HuH-7 (cell line): ENCODE measurements at regions not wholly inside any gene's neighbourhood (a gene's known extent, or its start where the extent isn't known, plus 50 kb on each side); places are given as distances from the start of the nearest gene placed in this dataset.
"Not testable (repeated sequence)": the region's sequence is repeated elsewhere in the genome, so short reads cannot be mapped to it uniquely, and the experiment has no call there.

ENCODE experiments used
- DNase-seq: peaks from one replicate; pipeline ENCODE4 v3.0.0; 2011; ENCODE audit warnings: low spot score

DNA sequence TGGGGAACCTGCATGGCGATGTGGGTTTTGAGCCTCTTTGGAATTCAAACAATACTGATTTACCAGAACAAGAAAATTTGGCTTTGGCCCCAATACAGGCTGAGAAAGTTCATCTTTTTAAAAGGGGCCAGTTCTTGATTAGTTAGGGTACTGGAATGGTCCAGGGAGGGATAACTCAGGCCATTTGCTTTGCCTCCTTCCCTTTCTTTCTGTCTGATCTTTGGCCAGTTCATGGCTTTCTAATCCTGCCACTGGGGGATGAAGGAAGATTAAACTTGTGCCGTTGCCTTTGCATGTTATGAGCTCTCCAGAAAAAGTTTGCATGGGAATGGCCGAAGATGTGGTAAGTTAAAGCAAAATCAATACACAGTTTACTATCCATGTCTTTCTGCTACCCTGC lies 78.4 kb downstream of the ADAMTS15 start:
- DNase-seq, result no peak

DNA sequence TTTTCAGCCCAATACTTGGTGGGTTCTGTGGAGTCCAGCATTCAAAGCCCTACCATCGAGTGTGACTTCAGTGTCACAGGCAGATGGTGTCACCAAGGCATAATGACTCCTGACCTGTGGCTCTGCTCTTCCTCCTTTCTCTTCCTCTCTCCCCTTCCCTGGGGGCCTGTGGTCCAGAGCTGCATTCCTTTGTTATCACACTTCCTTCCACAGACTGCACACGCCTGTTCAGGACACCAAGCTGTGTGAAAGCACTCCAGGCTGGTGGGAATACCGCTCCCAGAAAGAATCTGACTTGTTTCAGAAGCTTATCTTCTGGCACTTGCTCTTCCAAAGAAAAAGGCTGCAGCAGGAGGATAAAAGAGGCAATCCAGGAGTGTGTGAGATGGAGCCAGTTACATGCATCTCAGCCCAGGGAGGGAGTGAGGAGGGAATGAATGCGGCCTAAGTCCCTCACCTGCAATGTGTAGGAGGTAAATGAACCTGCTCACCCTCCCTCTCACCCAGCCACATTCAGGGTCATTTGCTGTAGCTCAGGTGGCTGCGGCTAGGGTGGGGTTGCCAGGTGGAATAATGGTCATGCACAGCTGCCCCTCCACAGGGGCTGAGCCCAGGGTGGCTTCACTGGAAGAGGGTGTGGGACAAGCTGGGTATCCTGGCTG lies 79.3 kb downstream of the ADAMTS15 start:
- DNase-seq, result no peak

DNA sequence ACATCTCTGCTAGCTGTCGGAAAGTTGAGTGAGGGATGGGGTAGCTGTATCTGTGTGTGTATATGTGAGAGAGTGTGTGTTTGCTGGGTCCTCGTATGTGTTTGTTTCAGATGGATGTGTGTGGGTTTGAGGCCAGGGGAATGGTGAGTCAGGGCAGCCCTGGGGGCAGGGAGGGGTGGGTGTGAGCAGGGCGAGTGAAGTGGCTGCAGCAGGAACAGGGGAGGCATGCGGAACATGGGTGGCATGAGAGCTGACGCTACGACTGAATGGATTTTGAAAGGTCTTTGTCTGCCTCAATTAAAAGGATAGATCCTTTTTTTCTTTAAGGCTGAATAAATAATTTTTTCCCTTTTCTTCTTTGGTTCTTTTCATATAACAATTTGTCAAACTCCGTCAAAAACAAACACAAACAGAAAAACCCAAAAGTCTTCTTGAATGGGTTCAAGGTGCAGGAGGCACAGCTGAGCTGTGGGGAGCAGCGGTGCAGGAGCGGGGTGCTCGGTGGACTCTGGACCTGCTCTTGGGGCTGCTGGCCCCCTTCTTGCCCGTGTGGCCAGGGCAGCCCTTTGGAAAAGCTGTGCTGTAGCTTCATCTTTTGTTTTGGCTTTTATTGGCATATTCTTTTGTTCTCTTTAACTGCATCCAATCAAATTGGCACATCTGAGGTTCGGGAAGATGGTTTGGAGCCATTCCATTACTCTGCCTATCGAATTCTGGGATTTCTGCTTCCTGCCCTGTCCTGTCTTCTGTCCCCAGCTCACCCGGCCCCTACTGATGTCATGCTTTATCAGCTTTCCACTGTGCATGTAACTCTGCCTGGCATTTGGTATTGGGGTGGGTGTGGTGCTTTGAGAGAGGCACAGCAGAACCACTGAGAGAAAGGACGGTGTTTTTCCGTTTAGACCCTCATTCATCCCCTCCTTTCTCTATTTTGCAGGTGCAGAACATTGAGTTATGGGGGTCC lies 80.1 kb downstream of the ADAMTS15 start:
- no peak for DNase-seq

DNA sequence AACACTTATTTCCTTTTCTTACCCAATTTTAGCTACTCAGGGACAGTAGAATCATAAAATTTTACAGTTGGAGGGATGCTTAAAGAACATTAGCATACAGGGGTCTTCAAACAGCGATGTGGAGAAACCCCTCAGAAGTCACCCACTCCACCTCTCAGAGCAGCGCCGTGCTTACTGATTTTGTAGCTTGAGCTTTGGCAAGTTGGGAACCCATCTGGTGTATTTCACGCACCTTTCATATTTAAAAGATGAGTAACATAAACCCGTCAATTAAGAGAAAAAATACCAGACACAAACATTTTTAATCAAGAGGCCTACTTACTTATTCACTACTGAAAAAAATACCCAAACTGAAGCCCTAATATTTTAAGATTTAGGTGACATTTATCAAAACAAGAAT lies 80.9 kb downstream of the ADAMTS15 start:
- DNase-seq, result no peak

DNA sequence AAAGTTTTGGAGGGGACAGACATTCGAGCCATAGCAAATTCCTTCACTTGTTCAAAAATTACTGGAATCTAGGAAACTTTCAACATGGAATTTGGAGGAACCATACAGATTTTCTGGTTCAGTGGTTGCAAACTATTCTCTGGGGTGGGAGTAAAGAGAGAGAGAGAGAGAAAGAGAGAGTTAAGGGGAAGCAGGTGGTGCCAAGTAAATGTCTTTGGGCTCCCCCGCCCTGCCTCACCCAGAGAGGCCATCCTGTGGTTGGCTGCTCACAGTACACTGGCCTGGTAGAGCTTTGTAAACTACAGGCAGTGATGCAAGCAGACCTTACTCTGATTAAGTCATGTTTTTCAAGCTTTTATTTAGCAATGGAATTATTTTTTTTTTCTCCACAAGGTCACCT lies 82.6 kb downstream of the ADAMTS15 start:
- no peak for DNase-seq

DNA sequence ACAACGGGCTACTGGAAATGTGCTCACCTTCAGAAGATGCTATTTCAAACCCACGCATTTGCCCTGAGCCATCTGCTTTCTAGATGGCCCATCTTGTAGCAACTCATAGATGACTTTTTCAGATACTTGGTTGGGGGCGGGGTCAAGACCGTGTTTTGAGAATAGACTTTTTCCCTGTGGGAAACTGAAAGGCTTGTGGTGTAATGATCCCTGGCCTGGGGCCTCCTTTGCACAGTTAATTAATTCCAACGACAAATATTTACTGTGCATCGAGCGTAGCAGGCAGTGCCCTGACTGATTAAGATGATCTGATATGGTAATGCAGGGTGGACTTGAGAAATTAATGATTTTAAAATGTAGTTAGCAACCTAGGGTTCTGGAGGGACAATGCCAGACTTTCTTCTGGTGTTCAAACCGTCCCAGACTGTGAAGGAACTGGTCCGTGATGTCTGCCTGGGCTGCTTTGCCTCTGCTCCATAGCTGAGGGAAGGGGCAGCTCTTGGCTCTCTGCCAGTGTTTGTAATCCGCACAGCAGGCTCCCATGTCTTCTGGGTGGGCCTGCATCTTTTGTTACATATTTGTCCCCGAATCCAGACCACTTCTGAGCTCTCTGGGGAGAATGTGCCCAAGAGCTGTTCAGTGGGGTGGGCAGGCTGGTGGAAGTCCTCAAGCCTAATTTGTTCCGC lies 84.8 kb downstream of the ADAMTS15 start:
- DNase-seq, result no peak

DNA sequence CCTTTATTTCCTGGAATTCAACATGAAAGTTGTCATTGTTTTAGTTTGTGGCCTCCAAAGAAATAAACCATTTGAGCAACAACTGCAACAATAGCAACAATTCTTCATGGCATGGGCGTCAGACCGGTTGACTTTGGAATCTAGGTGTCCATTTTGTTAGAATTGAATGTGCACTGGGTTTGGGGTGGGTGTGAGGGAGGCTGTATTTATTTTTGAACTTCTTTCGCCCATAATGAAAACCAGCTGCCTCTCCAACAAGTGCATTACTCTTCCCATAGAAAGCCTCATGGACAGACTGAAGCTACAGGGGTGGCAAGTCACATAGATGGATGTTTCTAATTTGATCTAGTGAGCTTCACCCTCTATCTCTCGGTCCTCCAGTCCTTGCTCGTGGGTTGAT lies 85.4 kb downstream of the ADAMTS15 start:
- DNase-seq, result no peak

DNA sequence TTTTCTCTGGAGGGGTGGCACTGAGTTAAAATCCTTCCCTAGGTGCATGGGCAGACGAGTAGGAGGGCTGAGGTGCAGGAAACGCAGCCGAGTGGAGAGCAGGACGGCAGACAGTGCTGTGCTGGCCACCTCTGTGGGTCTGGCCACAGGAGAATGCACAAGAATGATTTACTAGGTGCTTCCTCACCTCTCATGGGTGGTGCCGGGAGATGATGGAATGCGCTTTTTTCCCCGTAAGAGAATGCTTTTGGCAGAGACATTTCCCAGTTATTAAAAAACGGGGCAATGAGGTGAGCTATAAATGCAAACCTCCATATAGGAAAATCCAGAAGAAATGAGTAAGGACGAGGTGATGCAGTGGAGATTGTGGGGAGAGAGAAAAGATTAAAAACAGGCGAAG lies 86.1 kb downstream of the ADAMTS15 start:
- no peak for DNase-seq

DNA sequence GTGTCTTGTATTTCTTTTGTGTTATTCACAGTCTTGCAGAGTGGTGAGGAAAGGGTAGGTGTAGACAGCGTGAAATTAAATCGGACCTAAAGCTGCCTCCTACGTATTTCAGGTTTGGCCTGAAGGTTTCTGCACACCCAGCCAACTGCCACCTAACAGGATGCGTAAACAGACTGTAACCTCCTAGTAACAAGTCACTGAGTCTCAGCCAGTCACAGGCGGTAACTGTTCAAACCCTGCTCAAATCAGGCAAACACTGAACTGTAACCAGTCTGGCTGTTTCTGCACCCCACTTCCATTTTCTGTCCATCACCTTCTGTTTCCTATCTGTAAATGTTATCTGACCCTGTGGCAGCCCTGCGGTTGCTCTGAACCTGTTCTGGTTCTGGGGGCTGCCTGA lies 87.1 kb downstream of the ADAMTS15 start:
- no peak for DNase-seq

DNA sequence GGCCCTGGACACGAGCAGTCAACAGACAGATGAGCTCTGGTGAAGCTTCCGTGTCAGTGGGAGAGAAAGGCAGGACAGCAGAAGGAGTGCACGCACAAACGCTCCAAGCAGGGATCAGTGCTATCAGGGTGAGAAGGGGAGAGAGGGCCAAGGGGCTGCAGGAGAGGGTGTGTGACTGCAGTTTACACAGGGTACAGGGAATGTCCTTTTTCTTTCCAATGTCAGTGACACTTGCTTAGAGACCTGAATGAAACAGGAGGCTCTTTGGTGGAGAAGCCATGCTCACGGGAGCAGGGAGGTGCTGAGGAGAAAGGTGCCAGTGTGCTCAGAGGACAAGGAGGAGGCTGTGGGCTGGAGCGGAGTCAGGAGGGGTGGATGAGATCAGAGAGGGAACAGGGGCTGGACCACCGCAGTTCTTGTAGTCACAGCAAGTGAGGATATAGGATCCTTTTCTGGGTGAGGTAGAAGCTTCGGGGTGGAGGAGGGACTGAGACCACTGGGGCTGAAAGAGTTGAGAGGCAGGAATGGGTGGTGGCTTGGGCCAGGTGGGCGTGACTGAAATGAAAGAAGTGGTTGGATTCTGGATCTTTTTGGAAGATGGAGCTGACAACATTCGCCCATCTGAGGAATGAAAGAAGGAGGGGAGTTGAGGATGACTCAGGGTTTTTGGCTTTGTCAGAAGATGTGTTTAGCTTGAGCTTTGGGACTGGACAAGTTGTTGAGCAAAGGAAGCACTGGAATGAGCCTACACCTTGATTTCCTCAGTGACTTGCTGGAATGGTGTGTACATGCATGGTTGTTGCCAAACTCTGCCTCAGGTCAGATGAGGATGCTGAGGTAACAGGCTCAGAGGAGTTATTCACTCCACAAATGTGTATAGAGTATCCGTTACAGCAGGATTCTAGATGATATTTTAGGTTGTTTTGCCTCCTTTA lies 87.9 kb downstream of the ADAMTS15 start:
- DNase-seq, result no peak

DNA sequence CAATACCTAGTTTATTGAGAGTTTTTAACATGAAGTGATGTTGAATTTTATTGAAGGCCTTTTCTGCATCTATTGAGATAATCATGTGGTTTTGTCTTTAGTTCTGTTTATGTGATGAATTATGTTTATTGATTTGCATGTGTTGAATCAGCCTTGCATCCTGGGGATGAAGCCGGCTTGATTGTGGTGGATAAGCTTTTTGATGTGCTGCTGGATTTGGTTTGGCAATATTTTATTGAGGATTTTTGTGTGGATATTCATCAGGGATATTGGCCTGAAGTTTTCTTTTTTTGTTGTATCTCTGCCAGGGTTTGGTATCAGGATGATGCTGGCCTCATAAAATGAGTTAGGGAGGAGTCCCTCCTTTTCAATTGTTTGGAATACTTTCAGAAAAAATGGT lies 91.2 kb downstream of the ADAMTS15 start:
- DNase-seq, result not testable (repeated sequence)

DNA sequence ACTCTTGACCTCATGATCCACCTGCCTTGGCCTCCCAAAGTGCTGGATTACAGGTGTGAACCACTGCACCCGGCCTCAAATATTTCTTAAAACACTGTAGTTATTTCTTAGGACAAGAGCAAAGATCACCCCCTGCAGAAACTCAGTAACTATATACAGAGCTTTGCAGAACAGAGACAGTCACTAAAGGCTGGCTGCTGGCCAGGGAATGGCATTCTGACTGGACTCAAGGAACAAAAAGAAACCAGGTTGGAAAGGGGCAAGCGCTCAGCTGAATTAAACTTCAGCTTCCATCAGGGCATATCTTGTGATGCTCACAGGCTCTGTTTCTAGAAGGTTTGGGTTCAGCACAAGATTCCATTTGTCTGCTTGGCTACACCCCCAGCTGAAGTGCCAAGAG lies 95.8 kb downstream of the ADAMTS15 start:
- no peak for DNase-seq

DNA sequence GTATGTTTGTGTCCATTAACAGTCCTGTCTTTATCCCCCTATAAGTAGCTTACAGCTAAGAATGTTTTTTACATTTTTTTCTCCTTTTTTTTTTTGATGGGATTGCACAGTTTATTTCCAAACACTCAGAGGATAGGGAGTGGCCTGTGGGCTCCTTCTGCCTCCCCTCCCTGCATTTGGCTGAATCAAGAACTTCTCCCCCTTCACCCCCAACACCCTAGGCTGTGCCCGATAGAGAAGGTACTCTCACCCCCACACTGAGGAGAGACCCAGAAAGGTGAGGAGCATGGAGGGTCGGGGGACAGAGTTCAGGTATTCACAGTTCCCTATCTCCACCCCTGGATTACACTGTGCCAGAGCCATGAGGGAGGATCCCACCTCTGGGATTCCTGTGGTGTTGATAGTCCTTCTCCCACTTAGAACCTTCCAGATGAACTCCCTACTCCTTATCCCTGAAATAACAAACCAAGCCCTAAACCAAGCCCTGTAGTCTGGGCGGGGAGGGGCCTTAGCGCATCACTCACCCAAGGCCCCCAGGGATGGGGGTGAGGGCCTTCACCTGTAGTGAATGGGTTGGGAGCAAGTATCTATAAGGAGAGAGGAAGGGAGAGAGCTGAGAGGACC lies 97.1 kb downstream of the ADAMTS15 start:
- DNase-seq, result no peak

DNA sequence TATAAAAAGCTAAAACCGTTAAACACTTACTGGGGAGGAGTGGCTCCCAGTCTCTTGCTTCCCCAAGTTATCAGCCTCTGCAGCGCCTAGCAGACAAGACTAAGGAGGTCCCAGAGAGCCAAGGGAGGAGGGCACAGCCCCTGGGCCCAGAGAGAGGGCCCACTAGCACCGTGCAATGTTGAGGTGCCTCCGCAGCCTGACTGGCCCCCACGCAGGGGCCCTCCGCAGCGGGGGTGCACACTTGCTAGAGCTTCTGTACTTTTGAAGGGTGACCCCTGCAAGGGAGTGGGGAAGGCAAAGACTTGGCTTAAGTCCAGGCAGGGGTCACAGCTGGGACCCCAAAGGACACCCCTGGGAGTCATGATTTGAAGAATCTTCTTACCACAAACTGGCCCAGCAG lies 98.0 kb downstream of the ADAMTS15 start:
- DNase-seq, result no peak

DNA sequence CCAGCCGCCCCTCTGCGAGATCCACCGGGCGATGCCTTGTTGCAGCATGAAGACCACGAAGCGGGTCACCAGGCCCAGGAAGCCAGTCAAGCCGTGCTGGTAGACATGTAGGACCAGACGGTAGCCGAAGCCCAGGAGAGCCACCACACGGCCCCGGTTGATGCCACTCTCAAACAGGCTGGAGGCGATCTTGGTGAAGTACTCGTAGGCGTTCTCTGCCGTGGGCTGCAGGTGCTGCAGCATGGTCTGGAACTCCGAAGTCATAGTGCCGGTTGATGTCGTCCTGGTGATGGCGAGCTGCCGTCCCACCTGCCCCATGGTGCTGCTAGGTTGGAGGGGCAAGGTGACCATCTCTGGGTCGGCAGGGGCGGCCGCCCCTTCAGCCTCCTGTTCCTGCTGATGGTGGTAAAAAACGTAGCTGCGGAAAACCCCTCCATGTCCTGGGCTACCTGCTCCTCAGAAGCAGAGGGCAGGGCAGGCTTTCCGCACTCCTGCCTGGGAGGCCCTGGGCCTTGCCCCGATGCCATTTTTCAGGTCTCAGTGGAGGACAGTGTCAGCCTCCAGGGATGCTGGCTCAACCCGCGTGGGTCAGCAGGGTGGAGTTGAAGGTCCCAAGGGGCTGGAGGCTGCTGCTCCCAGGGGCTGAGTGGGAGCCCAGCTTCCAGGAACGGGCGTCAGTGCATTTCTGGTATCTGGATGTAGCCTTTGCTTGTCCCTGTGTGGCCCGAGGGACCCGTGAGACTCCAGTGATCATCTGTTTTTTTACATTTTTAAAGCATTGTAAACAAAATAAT lies 98.7 kb downstream of the ADAMTS15 start:
- no peak for DNase-seq

DNA sequence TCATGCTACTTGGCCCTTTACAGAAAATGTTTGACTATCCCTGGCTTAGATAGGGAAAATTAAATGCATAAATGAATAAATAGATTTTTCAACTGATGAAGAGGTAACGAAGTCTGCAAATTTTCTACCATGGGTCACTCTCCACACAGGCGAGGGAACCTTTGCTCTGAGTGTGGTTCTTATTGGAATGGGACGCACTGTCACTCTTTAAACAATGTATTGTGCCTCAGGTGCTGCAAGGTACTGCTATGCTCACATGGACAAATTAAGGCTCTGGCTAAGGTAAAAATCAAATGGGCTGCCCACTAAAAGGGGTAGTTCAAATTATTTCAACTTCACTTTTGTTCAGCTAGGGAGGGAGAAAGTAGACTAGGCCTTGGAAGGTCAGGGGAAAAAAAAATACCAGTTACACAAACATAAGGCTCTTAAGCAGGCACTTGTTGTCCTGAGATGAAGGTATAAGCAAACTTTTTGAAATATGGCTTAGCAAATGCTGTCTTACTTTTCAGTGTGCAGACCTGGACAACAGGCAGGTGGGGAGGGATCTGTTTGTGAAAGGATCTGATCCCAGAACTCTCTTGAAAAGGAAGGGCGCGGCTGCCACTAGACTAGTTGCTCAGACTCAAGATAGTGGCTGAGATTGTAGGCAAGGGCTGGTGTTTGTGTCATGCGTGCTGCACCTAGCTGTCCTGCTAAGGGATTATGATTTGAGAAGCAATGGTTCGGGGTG lies 99.5 kb downstream of the ADAMTS15 start:
- DNase-seq, result no peak

DNA sequence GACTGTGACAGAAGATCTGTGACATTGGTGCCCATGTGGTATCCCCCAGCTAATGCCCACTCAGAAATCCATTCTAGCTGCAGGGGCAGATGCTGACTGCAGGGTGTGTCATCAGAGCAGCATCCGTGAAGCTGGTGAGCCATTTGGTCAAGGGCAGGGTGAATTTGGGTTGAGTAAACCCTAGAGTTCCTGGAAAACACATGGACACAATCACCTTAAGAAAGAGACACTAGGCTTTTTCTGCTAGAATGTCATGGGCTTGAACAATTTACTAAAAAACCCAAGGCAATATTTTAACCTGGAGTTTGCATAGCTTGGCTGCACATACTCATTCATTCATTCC lies 100.0 kb downstream of the ADAMTS15 start:
- DNase-seq, result no peak

DNA sequence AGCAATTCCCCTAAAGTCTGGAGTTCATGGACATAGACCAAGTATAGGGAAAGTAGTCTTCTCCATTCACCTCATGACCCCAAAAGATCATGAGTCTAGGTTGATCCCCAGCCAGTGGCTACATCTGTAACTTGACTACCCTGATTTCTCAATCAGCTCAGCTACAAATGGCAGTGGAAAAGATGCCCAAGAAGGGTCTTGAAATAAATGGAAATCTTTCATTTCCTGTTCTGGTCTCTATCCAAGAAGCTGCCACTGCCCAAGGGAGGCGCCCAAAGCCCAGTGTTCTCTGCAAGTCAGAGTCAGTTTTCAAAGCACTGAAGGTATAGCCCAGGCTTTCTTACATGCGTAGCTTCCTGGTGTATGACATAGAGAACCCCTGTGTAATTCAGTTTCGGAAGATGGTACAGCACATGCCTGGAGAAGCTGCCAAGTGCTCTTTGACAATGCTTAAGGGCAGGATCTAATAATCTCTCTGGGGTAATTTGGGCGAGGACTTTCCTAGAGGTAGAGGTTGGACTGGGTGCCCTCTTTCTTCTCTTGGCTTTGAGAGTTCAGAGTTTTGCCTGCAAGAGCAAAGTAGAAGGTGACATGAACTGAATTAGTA lies 101.1 kb downstream of the ADAMTS15 start:
- DNase-seq, result no peak

DNA sequence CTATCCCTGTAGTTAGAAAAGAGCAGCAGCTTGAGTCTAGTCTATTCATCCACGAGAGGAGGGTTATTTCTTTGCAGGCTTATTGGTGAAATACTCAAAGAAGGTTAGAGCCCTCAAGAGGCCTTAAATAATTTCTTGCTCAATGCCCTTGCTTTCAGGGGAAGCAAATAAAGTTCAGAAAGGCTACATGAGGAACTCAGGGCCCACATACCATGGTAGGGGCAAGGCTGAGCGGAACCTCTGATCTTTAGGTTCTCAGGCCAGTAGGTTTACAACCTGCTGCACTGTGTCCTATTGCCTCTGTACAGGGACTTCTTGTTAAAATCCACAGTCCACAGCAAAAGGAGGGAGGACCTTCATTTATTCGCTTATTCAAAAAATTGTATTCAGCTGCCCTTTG lies 101.7 kb downstream of the ADAMTS15 start:
- no peak for DNase-seq

DNA sequence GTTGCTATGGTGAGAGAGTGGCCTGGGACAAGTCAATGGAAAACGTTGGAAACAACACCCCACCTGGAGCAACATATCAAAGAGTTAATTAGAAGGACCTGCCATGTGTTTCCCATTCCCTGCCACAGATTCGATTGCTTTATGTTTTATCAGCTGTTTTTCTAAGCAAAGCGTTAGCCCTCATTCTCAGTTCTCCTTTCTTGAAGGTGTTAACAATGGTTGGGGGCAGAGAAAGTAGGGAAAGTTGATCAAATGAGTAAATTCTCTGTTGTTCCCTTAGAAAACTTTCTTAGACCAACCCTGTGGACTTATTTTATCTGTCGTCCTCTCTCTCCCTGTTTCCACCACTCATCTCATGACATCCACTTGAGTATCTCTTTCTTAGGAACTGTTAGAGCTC lies 102.5 kb downstream of the ADAMTS15 start:
- no peak for DNase-seq
